RWPE2 (cell line): ENCODE measurements at regions not wholly inside any gene's neighbourhood (a gene's known extent, or its start where the extent isn't known, plus 50 kb on each side); places are given as distances from the start of the nearest gene placed in this dataset.

ENCODE experiments used
- ATAC-seq: fragments of 200-7000 bp; cut with Tn5 transposase; 3 replicates; pipeline ENCODE4 v1.9.1; 2021; ENCODE audit warnings: low read depth
- DNase-seq: peaks from one replicate; pipeline ENCODE4 v3.0.0-alpha.2; 2020; ENCODE audit warnings: low spot score
- H3K27ac ChIP-seq: fragments of 450-650 bp; 2 replicates; pipeline ENCODE4 v1.5.1; 2017; ENCODE audit warnings: mild to moderate bottlenecking; ENCODE audit not compliant: poor library complexity, severe bottlenecking
- H3K27me3 ChIP-seq: fragments of 250-450 bp; sonication (Bioruptor Pico); 2 replicates; pipeline ENCODE4 v1.5.1; 2021; ENCODE audit warnings: mild to moderate bottlenecking, moderate library complexity; ENCODE audit not compliant: insufficient read depth, poor library complexity, severe bottlenecking
- H3K36me3 ChIP-seq: fragments of 250-450 bp; sonication (Bioruptor Pico); 2 replicates; pipeline ENCODE4 v1.5.1; 2020; ENCODE audit warnings: low read depth, mild to moderate bottlenecking, moderate library complexity
- H3K4me1 ChIP-seq: fragments of 250-450 bp; sonication (Bioruptor Pico); 2 replicates; pipeline ENCODE4 v1.5.1; 2021; ENCODE audit warnings: mild to moderate bottlenecking, moderate library complexity; ENCODE audit not compliant: insufficient read depth, poor library complexity, severe bottlenecking
- H3K4me3 ChIP-seq: fragments of 250-450 bp; sonication (Bioruptor Pico); 2 replicates; pipeline ENCODE4 v1.5.1; 2021; ENCODE audit warnings: mild to moderate bottlenecking, moderate library complexity; ENCODE audit not compliant: severe bottlenecking
- H3K9me3 ChIP-seq: fragments of 250-450 bp; sonication (Bioruptor Pico); 2 replicates; pipeline ENCODE4 v1.5.1; 2021; ENCODE audit warnings: mild to moderate bottlenecking, moderate library complexity; ENCODE audit not compliant: severe bottlenecking
- TF ChIP-seq, protein P1 (sequence below): fragments of 450-650 bp; IDR thresholded peaks from one replicate; pipeline ENCODE4 v1.5.1; 2017; ENCODE audit warnings: mild to moderate bottlenecking, moderate library complexity; ENCODE audit not compliant: poor library complexity, severe bottlenecking

DNA sequence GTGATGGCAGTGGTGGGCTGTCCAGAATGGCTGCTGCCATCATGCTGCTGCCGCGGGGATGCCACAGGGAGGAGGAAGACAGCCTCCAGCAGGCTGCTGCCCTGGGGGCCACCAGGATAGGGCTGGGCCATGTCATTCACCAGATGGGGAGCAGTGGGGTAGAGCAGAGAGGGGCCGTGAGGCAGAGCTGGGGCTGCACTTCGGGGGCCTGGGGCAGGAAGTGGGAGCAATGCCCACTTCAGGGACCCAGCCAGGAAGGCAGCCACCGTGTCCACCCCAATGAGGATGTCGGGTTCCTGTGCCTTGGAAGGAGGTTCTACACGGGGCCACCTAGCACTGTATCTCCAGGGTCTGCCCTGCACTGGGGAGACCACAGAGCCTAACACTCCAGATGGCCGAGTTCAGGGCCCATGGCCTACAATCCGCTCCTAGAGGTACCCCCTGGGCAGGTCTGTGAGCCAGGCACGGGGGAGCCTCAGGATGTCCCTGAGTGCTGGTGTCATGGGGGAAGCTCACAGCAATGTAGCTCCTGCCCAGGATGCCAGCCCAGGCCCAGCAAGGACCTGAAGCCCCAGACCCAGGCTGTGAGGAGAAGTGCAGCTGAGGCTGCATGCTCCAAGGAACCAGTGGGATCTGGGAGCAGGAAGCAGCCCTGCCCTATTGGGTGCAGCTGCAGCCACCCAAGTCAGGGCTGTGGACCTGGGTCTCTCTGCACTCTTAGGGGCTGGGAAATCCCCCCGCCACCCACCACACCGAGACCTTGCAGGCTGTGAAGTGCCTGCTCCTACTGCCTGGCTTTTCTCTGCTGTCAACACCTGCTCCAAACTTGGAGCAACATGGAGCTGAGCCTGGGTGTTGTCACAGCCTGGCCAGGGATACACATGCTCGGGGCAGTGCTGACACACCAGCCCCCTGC is 140.3 kb downstream of the PDHA2 start:
- ATAC-seq: no peak
- TF ChIP-seq, protein P1, sequence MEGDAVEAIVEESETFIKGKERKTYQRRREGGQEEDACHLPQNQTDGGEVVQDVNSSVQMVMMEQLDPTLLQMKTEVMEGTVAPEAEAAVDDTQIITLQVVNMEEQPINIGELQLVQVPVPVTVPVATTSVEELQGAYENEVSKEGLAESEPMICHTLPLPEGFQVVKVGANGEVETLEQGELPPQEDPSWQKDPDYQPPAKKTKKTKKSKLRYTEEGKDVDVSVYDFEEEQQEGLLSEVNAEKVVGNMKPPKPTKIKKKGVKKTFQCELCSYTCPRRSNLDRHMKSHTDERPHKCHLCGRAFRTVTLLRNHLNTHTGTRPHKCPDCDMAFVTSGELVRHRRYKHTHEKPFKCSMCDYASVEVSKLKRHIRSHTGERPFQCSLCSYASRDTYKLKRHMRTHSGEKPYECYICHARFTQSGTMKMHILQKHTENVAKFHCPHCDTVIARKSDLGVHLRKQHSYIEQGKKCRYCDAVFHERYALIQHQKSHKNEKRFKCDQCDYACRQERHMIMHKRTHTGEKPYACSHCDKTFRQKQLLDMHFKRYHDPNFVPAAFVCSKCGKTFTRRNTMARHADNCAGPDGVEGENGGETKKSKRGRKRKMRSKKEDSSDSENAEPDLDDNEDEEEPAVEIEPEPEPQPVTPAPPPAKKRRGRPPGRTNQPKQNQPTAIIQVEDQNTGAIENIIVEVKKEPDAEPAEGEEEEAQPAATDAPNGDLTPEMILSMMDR: no peak
- Histone ChIP-seq H3K27me3 (no peaks in the 10 kb centered on the region), H3K4me3 (no peak overlapping the region), H3K4me1 (no peaks in the 10 kb centered on the region), H3K27ac (no peak overlapping the region), H3K9me3 (no peaks in the 10 kb centered on the region), H3K36me3 (no peaks in the 10 kb centered on the region)
- no peak for DNase-seq

DNA sequence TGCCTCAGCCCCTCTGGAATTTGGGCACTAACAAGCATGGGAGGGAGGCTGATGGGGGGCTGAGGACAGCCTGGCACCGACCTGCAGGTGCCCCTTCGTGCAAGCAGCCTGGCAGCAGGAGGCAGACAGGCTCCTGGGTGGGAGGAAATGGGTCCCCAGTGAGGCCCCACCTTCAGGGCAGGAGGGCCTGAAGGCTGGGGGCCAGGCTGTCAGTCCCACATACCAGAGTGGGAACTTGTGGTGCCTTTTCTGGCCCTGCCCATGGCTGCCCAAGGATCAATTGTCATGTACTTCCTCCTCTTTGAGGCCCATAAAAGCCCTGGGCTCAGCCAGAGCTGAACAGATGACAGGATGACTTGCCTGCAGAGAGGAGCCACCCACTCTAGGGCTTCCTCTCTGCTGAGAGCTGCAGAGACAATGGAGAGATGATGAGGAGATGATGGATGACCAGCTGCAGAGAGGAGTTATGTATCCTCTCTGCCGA is 141.0 kb downstream of the PDHA2 start:
- H3K4me1 ChIP-seq: no peaks in the 10 kb centered on the region
- TF ChIP-seq, protein P1: no peak
- H3K27me3 ChIP-seq: no peaks in the 10 kb centered on the region
- DNase-seq: no peak
- no peak overlapping the region for H3K27ac ChIP-seq
- no peaks in the 10 kb centered on the region for H3K36me3 ChIP-seq
- H3K4me3 ChIP-seq: no peak overlapping the region
- no peaks in the 10 kb centered on the region for H3K9me3 ChIP-seq
- no peak for ATAC-seq

DNA sequence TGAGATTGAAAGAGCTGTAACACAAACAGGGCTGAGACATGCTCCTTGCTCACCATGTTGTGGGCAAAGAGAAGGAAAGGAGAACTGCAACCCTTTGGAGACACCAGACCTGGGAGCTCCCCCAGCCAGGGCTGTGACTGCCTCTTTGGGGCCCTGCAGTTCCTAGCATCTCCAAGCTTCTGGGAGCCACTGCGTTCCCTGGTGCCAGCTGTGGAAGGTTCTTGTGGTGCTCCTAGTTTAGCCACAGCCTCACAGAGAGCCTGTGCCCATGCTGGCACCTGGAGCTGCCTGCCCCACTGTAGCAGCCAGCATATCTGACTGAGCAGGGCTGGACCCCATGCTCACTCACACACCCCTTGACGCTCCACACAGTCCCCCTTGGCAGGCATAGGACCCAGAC is 141.7 kb downstream of the PDHA2 start:
- H3K27ac ChIP-seq: no peak overlapping the region
- DNase-seq (no peak), ATAC-seq (no peak)
- H3K9me3 ChIP-seq: no peaks in the 10 kb centered on the region
- H3K4me1 ChIP-seq: no peaks in the 10 kb centered on the region
- TF ChIP-seq, protein P1: no peak
- no peaks in the 10 kb centered on the region for H3K36me3 ChIP-seq
- H3K27me3 ChIP-seq: no peaks in the 10 kb centered on the region
- no peak overlapping the region for H3K4me3 ChIP-seq

DNA sequence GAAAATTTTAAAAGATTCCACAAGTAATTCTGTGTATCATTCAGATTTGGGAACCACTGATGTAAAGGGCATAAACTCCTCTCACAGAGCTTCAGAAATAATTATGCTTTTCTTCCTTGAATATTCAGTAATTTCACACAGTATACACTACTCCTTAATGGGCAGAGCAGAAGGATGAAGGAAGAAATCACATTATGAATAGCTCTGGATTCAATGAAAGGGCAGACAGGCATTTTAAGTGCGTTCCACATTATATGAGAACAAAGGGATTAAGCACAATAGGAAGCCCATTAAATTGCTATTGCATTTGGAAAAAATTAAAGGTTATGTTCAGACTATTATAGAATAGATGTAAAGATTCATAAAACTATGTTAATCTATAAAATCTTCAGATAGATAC is 142.6 kb downstream of the PDHA2 start:
- Histone ChIP-seq H3K36me3 (no peaks in the 10 kb centered on the region), H3K27ac (no peak overlapping the region), H3K9me3 (no peaks in the 10 kb centered on the region), H3K4me3 (no peak overlapping the region), H3K4me1 (no peaks in the 10 kb centered on the region), H3K27me3 (no peaks in the 10 kb centered on the region)
- ATAC-seq: no peak
- TF ChIP-seq, protein P1: no peak
- no peak for DNase-seq

DNA sequence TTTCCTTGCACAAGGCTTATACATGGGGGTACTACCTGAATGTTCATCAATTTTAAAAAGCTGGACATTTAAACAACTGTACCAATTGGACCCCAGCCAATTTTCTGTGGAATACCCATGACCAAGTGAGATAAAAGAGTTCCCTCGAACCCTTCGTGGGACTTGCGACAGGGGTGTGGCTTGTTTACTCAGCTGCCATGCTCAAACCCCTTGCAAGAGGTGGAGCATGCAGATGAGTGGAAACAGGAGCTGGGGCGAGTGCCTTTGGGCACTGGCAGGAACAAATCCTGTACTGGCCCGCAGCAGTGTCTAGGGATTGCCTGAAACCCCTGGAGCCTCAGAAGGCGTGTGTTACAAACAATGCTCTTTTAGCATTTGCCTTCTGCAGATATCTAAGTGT is 144.2 kb downstream of the PDHA2 start:
- TF ChIP-seq, protein P1: no peak
- Histone ChIP-seq H3K36me3 (no peaks in the 10 kb centered on the region), H3K4me1 (no peaks in the 10 kb centered on the region), H3K9me3 (no peaks in the 10 kb centered on the region), H3K4me3 (no peak overlapping the region), H3K27ac (no peak overlapping the region), H3K27me3 (no peaks in the 10 kb centered on the region)
- ATAC-seq: no peak
- no peak for DNase-seq
